Neural cell (in vitro differentiated cells): ENCODE measurements at regions not wholly inside any gene's neighbourhood (a gene's known extent, or its start where the extent isn't known, plus 50 kb on each side); places are given as distances from the start of the nearest gene placed in this dataset.

Experiments
- H2AFZ ChIP-seq: fragments of 200-600, 300-800 bp; sonication (generic), shearing (Covaris generic); 2 replicates; pipeline ENCODE4 v1.6.0; 2014; ENCODE audit warnings: low read depth, mild to moderate bottlenecking, antibody characterized with exemption, low read length, moderate library complexity
- H3F3A ChIP-seq: fragments of 200-600 bp; shearing (Covaris generic); 2 replicates; pipeline ENCODE4 v1.6.1; 2016; ENCODE audit warnings: mild to moderate bottlenecking, moderate library complexity, mixed read lengths, antibody characterized with exemption, low read length; ENCODE audit not compliant: insufficient read depth, poor library complexity, severe bottlenecking
- H3K27ac ChIP-seq: fragments of 200-600, 300-800 bp; sonication (generic), shearing (Covaris generic); 2 replicates; pipeline ENCODE4 v1.5.1; 2014; ENCODE audit warnings: mild to moderate bottlenecking, low read length, moderate library complexity
- H3K27me3 ChIP-seq: fragments of 300-800, 200-600 bp; sonication (generic), shearing (Covaris generic); 2 replicates; pipeline ENCODE4 v1.6.0; 2014; ENCODE audit warnings: mild to moderate bottlenecking, low read depth, low read length, moderate library complexity; ENCODE audit not compliant: insufficient read depth
- H3K36me3 ChIP-seq: fragments of 300-800, 200-600 bp; sonication (generic), shearing (Covaris generic); 2 replicates; pipeline ENCODE4 v1.5.1; 2014; ENCODE audit warnings: mild to moderate bottlenecking, antibody characterized with exemption, low read length, moderate library complexity; ENCODE audit not compliant: insufficient read depth
- H3K4me2 ChIP-seq: fragments of 300-800, 200-600 bp; sonication (generic), shearing (Covaris generic); 2 replicates; pipeline ENCODE4 v1.6.0; 2014; ENCODE audit warnings: mild to moderate bottlenecking, low read length
- H3K4me3 ChIP-seq: fragments of 300-800, 200-600 bp; sonication (generic), shearing (Covaris generic); 2 replicates; pipeline ENCODE4 v1.5.1; 2014; ENCODE audit warnings: mild to moderate bottlenecking, low read length, moderate library complexity
- H3K79me2 ChIP-seq: fragments of 200-600 bp; shearing (Covaris generic); replicated peaks from 2 replicates; pipeline ENCODE4 v1.6.0; 2014; ENCODE audit warnings: mild to moderate bottlenecking, low read length, moderate library complexity; ENCODE audit not compliant: insufficient read depth
- H3K9ac ChIP-seq: fragments of 300-800, 200-600 bp; sonication (generic), shearing (Covaris generic); 2 replicates; pipeline ENCODE4 v1.6.1; 2016; ENCODE audit warnings: mild to moderate bottlenecking, low read length, mixed read lengths
- H3K9me2 ChIP-seq: fragments of 200-600 bp; shearing (Covaris generic); 2 replicates; pipeline ENCODE4 v1.6.1; 2016; ENCODE audit warnings: mild to moderate bottlenecking, low read length, mixed read lengths; ENCODE audit not compliant: insufficient read depth
- H3K9me3 ChIP-seq: fragments of 200-600, 300-800 bp; sonication (generic), shearing (Covaris generic); 2 replicates; pipeline ENCODE4 v1.6.1; 2016; ENCODE audit warnings: mild to moderate bottlenecking, mixed run types, low read length, moderate library complexity, mixed read lengths
- H4K20me1 ChIP-seq: fragments of 200-600 bp; shearing (Covaris generic); 2 replicates; pipeline ENCODE4 v1.6.1; 2016; ENCODE audit warnings: mild to moderate bottlenecking, mixed run types; ENCODE audit not compliant: insufficient read depth
- EP300 ChIP-seq: fragments of 450-650 bp; conservative IDR thresholded peaks from 2 replicates; pipeline ENCODE4 v1.6.1; 2014; ENCODE audit warnings: antibody characterized with exemption, mild to moderate bottlenecking, moderate library complexity; ENCODE audit not compliant: poor library complexity, severe bottlenecking
- EZH2 ChIP-seq: fragments of 200-600, 300-800 bp; shearing (Covaris generic), sonication (generic); IDR thresholded peaks from 2 replicates; pipeline ENCODE4 v1.6.1; 2014; ENCODE audit warnings: antibody characterized with exemption, low read length, borderline replicate concordance, mild to moderate bottlenecking; ENCODE audit not compliant: insufficient read depth, poor library complexity, severe bottlenecking
- MXI1 ChIP-seq: fragments of 450-650 bp; conservative IDR thresholded peaks from 2 replicates; pipeline ENCODE4 v1.6.1; 2014; ENCODE audit warnings: antibody characterized with exemption, mild to moderate bottlenecking; ENCODE audit not compliant: poor library complexity, severe bottlenecking
- POLR2AphosphoS5 ChIP-seq: IDR thresholded peaks from 2 replicates; pipeline ENCODE4 v1.6.1; 2012
- RAD21 ChIP-seq: fragments of 450-650 bp; conservative IDR thresholded peaks from 2 replicates; pipeline ENCODE4 v1.6.1; 2014; ENCODE audit warnings: antibody characterized with exemption, mild to moderate bottlenecking, moderate library complexity
- SMC3 ChIP-seq: fragments of 450-650 bp; conservative IDR thresholded peaks from 2 replicates; pipeline ENCODE4 v1.6.1; 2014; ENCODE audit warnings: antibody characterized with exemption, mild to moderate bottlenecking, moderate library complexity; ENCODE audit not compliant: poor library complexity
- TAF1 ChIP-seq: IDR thresholded peaks from 2 replicates; pipeline ENCODE4 v1.6.1; 2012; ENCODE audit warnings: low read depth
- TF ChIP-seq, protein P1 (sequence below): IDR thresholded peaks from 2 replicates; pipeline ENCODE4 v1.6.1; 2012; ENCODE audit warnings: borderline replicate concordance
- TF ChIP-seq, protein P2 (sequence below): fragments of 450-650 bp; IDR thresholded peaks from 2 replicates; pipeline ENCODE4 v1.5.1; 2014; ENCODE audit warnings: antibody characterized with exemption, mild to moderate bottlenecking, moderate library complexity; ENCODE audit not compliant: poor library complexity, severe bottlenecking

DNA sequence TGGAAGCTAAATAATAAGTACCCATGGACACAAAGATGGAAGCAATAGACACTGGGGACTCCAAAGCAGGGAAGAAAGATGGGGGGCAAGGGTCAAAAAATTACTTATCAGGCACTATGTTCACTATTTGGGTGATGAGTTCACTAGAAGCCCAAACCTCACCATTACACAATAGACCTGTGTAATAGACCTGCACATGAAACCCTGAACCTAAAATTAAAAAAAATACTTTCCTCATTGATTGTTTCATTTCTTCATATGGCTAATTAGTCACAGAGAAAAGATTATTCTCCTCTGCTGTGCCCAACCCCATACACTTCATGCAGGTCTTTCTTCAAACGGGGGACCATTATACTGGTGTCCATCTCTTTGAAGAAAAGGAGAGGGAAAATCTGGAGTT lies 213.0 kb upstream of the DTNBP1 start:
- Histone ChIP-seq H3F3A (no peaks in the 10 kb centered on the region), H3K4me3 (no peak overlapping the region), H3K27ac (no peak overlapping the region), H3K9me3 (no peaks in the 10 kb centered on the region), H3K9me2 (no peaks in the 10 kb centered on the region), H2AFZ (no peak overlapping the region), H3K36me3 (no peaks in the 10 kb centered on the region), H3K27me3 (no peaks in the 10 kb centered on the region), H4K20me1 (no peaks in the 10 kb centered on the region), H3K4me2 (no peak overlapping the region), H3K9ac (no peak overlapping the region), H3K79me2 (no peaks in the 10 kb centered on the region)
- TF ChIP-seq, protein P1, sequence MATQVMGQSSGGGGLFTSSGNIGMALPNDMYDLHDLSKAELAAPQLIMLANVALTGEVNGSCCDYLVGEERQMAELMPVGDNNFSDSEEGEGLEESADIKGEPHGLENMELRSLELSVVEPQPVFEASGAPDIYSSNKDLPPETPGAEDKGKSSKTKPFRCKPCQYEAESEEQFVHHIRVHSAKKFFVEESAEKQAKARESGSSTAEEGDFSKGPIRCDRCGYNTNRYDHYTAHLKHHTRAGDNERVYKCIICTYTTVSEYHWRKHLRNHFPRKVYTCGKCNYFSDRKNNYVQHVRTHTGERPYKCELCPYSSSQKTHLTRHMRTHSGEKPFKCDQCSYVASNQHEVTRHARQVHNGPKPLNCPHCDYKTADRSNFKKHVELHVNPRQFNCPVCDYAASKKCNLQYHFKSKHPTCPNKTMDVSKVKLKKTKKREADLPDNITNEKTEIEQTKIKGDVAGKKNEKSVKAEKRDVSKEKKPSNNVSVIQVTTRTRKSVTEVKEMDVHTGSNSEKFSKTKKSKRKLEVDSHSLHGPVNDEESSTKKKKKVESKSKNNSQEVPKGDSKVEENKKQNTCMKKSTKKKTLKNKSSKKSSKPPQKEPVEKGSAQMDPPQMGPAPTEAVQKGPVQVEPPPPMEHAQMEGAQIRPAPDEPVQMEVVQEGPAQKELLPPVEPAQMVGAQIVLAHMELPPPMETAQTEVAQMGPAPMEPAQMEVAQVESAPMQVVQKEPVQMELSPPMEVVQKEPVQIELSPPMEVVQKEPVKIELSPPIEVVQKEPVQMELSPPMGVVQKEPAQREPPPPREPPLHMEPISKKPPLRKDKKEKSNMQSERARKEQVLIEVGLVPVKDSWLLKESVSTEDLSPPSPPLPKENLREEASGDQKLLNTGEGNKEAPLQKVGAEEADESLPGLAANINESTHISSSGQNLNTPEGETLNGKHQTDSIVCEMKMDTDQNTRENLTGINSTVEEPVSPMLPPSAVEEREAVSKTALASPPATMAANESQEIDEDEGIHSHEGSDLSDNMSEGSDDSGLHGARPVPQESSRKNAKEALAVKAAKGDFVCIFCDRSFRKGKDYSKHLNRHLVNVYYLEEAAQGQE, result no peak

DNA sequence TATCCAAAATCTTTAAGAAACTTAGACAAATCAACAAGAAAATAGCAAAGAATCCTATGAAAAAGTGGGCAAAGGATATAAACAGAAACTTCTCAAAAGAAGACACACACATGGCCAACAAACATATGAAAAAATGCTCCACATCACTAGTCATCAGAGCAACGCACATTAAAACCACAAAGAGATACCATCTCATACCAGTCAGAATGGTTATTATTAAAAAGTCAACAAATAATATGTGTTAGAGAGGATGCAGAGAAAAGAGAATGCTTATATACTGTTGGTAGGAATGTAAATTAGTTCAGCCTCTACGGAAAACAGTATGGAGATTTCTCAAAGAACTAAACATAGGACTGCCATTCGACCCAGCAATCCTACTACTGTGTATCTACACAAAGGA lies 212.0 kb upstream of the DTNBP1 start:
- H3F3A ChIP-seq, result no peaks in the 10 kb centered on the region
- H4K20me1 ChIP-seq, result no peaks in the 10 kb centered on the region
- no peak overlapping the region for H3K9ac ChIP-seq
- H3K27me3 ChIP-seq, result no peaks in the 10 kb centered on the region
- H3K27ac ChIP-seq, result no peak overlapping the region
- H2AFZ ChIP-seq, result no peak overlapping the region
- TF ChIP-seq EZH2, result no peak
- no peaks in the 10 kb centered on the region for H3K36me3 ChIP-seq
- no peaks in the 10 kb centered on the region for H3K9me2 ChIP-seq
- H3K4me3 ChIP-seq, result no peak overlapping the region
- no peaks in the 10 kb centered on the region for H3K79me2 ChIP-seq
- H3K4me2 ChIP-seq, result no peak overlapping the region
- H3K9me3 ChIP-seq, result no peaks in the 10 kb centered on the region

DNA sequence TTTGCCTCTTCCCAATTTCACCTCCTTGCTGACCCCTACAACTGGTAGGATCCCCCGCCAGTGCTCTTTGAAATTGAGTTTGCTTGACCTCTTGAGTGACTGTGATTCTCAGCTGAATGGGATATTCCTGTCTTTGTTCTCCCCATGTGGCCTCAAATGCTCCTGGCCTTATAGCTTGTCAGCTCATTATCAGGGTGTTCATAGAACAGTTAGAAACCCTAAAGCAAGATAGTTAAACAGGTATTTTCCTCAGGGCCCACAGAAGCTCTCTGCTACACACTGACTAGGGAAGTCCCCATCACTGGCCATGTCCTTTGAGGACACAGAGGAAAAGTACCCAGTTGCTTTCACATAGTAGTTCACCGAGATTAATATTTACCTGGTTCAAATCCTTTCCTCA lies 211.5 kb upstream of the DTNBP1 start:
- Histone ChIP-seq H3F3A (no peaks in the 10 kb centered on the region), H3K9me2 (no peaks in the 10 kb centered on the region), H3K79me2 (no peaks in the 10 kb centered on the region), H3K4me3 (no peak overlapping the region), H3K9ac (no peak overlapping the region), H3K4me2 (no peak overlapping the region), H3K9me3 (no peaks in the 10 kb centered on the region), H2AFZ (no peak overlapping the region), H3K27ac (no peak overlapping the region), H3K36me3 (no peaks in the 10 kb centered on the region), H4K20me1 (no peaks in the 10 kb centered on the region), H3K27me3 (no peaks in the 10 kb centered on the region)
- TF ChIP-seq, protein P1, result no peak
- TF ChIP-seq EP300 (no peak), MXI1 (no peak), RAD21 (no peak), SMC3 (no peak), POLR2AphosphoS5 (no peak), EZH2 (no peak), TAF1 (no peak)
- TF ChIP-seq, protein P2, sequence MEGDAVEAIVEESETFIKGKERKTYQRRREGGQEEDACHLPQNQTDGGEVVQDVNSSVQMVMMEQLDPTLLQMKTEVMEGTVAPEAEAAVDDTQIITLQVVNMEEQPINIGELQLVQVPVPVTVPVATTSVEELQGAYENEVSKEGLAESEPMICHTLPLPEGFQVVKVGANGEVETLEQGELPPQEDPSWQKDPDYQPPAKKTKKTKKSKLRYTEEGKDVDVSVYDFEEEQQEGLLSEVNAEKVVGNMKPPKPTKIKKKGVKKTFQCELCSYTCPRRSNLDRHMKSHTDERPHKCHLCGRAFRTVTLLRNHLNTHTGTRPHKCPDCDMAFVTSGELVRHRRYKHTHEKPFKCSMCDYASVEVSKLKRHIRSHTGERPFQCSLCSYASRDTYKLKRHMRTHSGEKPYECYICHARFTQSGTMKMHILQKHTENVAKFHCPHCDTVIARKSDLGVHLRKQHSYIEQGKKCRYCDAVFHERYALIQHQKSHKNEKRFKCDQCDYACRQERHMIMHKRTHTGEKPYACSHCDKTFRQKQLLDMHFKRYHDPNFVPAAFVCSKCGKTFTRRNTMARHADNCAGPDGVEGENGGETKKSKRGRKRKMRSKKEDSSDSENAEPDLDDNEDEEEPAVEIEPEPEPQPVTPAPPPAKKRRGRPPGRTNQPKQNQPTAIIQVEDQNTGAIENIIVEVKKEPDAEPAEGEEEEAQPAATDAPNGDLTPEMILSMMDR, result no peak
